Uterus (tissue), 2 donors: ENCODE measurements at regions not wholly inside any gene's neighbourhood (a gene's known extent, or its start where the extent isn't known, plus 50 kb on each side); places are given as distances from the start of the nearest gene placed in this dataset.

Experiments
- POLR2A ChIP-seq, 2 donors: fragments of 450-650 bp; IDR thresholded peaks; one replicate each; pipeline ENCODE4 v1.6.1; 2016; ENCODE audit warnings: antibody characterized with exemption in 2 of 2, mild to moderate bottlenecking in 1 of 2, moderate library complexity in 1 of 2
- TF ChIP-seq, protein P1 (sequence below), 4 experiments: fragments of 200-600 bp in 2 of 4; fragments of 450-650 bp in 2 of 4; sonication (generic) in 2 of 4; IDR thresholded peaks; one replicate each; pipeline ENCODE4 v1.5.1; 2016 to 2019; ENCODE audit warnings: antibody characterized with exemption in 4 of 4, mild to moderate bottlenecking in 2 of 4, moderate library complexity in 1 of 4

DNA sequence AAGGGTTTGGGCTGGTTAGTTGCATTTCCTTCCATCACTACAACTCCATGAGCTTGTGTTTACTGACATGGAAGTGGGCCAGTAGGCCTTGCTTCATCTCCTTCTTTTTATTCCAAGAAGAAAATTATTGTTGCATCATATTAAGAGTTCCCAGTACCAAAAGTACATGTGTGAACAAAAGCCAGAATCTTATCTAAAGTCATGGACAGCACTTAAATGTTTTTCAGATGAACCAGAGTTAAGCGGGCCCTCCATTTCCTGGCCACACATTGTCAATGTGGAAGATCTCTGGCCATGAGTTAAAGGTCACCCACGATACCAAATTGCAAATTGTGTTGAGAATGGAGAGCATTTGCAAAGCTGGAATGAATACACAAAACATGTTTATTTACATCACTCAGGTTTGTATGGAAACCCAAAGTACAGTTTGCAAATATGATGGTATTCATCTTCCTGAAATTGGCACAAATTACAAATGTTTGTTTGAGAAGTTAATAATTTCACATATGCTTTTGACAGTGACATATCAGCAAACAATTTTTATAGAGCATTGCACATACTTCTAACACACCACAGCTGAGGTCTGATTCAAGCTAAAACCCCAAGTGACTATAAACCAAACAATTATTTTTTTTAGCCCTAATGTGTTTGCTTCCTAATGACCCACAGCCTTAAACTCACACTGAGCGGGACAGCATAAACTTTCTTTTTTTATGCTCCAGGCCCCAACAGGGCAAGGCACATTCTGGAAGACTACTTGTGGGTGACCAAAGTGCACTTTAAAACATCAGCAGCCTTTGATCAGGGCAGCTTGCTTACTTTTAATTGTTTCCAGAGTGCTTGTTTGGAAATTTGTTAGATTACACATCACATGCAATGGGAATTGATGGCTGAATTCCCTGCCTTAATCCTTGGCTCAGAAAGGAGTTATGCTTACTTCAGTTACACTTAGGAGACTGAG lies 502.9 kb upstream of the SLIT2 start:
- TF ChIP-seq, protein P1, sequence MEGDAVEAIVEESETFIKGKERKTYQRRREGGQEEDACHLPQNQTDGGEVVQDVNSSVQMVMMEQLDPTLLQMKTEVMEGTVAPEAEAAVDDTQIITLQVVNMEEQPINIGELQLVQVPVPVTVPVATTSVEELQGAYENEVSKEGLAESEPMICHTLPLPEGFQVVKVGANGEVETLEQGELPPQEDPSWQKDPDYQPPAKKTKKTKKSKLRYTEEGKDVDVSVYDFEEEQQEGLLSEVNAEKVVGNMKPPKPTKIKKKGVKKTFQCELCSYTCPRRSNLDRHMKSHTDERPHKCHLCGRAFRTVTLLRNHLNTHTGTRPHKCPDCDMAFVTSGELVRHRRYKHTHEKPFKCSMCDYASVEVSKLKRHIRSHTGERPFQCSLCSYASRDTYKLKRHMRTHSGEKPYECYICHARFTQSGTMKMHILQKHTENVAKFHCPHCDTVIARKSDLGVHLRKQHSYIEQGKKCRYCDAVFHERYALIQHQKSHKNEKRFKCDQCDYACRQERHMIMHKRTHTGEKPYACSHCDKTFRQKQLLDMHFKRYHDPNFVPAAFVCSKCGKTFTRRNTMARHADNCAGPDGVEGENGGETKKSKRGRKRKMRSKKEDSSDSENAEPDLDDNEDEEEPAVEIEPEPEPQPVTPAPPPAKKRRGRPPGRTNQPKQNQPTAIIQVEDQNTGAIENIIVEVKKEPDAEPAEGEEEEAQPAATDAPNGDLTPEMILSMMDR (IDR thresholded peaks at IDR 0.05): no peak
- no peak for TF ChIP-seq POLR2A (IDR thresholded peaks at IDR 0.05)
